Posterior cingulate gyrus (tissue), 11 donors: ENCODE measurements at regions not wholly inside any gene's neighbourhood (a gene's known extent, or its start where the extent isn't known, plus 50 kb on each side); places are given as distances from the start of the nearest gene placed in this dataset.
"Not testable (repeated sequence)": the region's sequence is repeated elsewhere in the genome, so short reads cannot be mapped to it uniquely, and the experiment has no call there.

ENCODE experiments used
- DNase-seq, 10 donors: peaks; one replicate each; pipeline versions ENCODE4 v3.0.0 to v3.0.0-alpha.2; 2020 to 2021; ENCODE audit warnings: mixed read lengths in 3 of 10
- intact Hi-C: fragments of 100-400 bp; cut with DNase I; formaldehyde crosslinking; loops from one replicate; pipeline ENCODE4 v1.15.1; 2023

GRCh38 chr2:88984079-88984478 lies 292.6 kb downstream of the RPIA start:
- DNase-seq, intact Hi-C loops: not testable (repeated sequence)

- intact Hi-C loops, DNase-seq: not testable (repeated sequence)
Observed at GRCh38 chr2:88986721-88987330, 295.4 kb downstream of the RPIA start.

DNA sequence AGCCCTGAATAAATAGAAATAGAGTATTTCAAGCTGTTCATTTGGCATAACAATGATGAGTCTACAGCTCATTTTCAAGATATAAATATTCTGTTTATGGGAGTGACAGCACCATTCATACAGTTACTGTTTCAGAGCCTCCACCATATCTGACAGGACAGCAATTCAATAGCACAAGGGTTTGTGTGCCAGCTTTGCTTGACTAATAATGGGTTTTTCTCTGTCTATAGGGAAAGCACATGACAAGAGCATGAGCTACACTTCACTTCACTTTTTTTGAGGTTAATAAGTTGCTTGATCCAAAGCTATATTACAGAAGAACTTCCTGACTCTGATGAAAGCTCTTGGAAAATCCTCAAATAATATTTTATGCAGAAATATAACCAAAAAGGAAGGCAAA lies 297.1 kb downstream of the RPIA start:
- DNase-seq, intact Hi-C loops: not testable (repeated sequence)

DNA sequence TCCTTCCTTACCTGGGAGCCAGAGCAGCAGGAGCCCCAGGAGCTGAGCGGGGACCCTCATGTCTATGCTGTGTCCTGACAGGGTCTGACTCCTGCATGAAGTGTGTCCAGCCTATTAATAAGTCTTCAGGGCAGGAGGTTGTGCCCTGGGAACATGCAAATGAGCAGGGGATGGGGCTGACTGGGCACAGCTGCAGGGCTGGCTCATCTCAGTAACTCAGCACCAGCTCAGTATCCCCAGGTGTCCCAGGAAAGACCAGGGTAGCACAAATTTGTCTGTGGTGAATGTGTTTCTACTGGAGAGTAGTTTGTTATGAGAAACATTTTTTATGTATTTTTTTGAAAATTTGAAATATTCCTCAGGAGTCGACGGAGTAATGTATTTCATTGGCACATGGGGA lies 301.3 kb downstream of the RPIA start:
- intact Hi-C loops, DNase-seq: not testable (repeated sequence)

GRCh38 chr2:88994856-88995255 lies 303.4 kb downstream of the RPIA start:
- DNase-seq, intact Hi-C loops: not testable (repeated sequence)

- intact Hi-C loops, DNase-seq: not testable (repeated sequence)
Observed at GRCh38 chr2:88996588-88996987, 305.1 kb downstream of the RPIA start.

- intact Hi-C loops, result no loop called here
- no peak for DNase-seq
Observed at GRCh38 chr2:88999365-88999764, 307.9 kb downstream of the RPIA start.

- no peak for DNase-seq
- intact Hi-C loops, result no loop called here
Observed at GRCh38 chr2:89000235-89000634, 308.8 kb downstream of the RPIA start.

GRCh38 chr2:89004238-89004637 lies 312.8 kb downstream of the RPIA start:
- DNase-seq, intact Hi-C loops: not testable (repeated sequence)

DNA sequence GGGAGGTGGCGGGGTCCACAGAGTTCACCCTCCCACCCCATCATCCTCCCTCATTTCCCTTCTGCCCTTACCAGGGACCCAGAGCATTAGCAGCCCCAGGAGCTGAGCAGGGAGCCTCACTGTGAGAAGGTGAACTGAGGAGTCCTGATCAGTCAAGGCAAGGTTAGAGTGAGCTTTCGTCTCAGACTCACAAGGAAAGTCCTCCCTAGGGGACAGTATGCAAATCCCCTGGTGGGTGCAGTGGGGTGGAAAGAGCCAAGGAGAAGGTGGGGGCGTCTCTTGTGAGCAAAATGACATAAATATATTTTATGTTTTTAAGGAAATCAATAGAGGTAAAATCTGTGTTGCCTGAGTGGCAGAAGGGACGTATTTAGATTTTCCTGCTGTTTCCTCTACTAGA lies 329.1 kb downstream of the RPIA start:
- intact Hi-C loops, DNase-seq: not testable (repeated sequence)

- intact Hi-C loops, DNase-seq: not testable (repeated sequence)
Observed at GRCh38 chr2:89026296-89026695, 334.8 kb downstream of the RPIA start.

DNA sequence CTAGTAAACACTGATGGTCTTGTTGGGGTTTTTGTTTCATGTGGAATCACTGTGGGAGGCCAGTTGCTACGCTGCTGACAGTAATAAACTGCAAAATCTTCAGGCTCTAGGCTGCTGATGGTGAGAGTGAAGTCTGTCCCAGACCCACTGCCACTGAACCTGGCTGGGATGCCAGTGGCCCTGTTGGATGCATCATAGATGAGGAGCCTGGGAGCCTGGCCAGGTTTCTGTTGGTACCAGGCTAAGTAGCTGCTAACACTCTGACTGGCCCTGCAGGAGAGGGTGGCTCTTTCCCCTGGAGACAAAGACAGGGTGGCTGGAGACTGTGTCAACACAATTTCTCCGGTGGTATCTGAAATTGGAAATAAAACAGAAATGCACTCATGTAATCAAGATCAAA lies 335.6 kb downstream of the RPIA start:
- DNase-seq, intact Hi-C loops: not testable (repeated sequence)

GRCh38 chr2:89027536-89027935 lies 336.1 kb downstream of the RPIA start:
- intact Hi-C loops, DNase-seq: not testable (repeated sequence)

DNA sequence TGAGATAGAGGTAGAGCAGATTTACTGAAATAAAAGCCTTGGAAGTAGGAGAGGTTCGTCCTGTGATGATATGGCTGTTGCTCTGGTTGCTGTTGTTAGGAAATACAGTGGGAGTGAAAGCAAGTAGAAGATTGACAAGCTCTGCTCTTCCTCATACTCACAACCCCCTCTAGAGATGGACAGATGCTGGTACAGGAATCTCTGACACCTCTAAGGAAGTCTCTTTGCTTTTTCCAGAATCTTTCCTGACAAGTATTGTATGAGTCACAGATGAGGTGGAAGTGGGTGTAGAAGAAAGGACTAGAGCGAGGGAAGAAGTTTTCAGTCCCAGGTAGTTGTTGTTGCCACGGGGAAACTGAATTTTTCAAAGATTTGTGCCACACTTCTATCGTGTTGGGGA lies 337.8 kb downstream of the RPIA start:
- DNase-seq, intact Hi-C loops: not testable (repeated sequence)

GRCh38 chr2:89048138-89049066 lies 356.9 kb downstream of the RPIA start:
- DNase-seq, intact Hi-C loops: not testable (repeated sequence)

GRCh38 chr2:89058616-89059015 lies 367.1 kb downstream of the RPIA start:
- intact Hi-C loops, DNase-seq: not testable (repeated sequence)

- DNase-seq, intact Hi-C loops: not testable (repeated sequence)
Observed at GRCh38 chr2:89061174-89061573, 369.7 kb downstream of the RPIA start.

- intact Hi-C loops, DNase-seq: not testable (repeated sequence)
Observed at GRCh38 chr2:89076771-89077170, 385.3 kb downstream of the RPIA start.

DNA sequence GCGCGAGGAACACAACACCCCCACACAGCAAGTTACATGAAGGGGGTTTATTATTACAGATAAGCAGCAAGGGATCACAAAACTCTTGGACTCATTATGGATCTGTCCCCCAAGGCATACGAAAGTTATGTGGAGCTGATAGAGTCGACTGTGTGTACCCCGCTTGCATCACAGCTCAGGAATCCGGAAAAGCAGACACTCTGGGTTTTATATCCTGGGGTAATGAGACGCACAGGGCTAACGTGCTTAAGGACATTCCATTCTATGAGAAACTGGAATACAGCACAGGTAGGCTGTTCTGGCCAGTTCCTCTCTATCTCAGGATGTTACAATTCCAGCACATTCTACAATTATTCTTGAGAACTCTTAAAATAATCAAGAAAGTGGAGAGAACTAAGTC lies 401.4 kb downstream of the RPIA start:
- not testable (repeated sequence) for DNase-seq

GRCh38 chr2:89095060-89095459 lies 403.6 kb downstream of the RPIA start:
- DNase-seq, intact Hi-C loops: not testable (repeated sequence)

More for the DNA sequence above, 401.4 kb downstream of the RPIA start:
- intact Hi-C loops, result not testable (repeated sequence)

DNA sequence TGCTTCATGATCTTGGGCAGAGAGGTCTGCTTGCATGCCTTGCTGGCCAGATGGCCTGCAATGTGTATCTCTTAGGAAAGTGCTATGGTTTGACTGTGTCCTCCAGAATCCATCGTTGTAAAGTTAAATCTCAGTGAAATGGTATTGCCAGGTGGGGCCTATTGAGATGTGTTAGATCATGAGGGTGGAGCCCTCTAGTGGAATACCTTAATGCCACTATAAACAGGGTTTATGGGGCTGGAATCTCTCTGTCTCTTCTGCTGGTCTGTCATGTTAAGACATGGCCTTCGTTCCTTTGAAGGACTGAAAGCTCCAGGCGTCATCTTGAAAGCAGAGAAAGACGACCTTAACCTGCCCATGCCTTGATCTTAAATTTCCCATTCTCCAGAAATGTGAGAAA lies 411.1 kb downstream of the RPIA start:
- DNase-seq, intact Hi-C loops: not testable (repeated sequence)
